ENCODE measurements at regions not wholly inside any gene's neighbourhood (a gene's known extent, or its start where the extent isn't known, plus 50 kb on each side); places are given as distances from the start of the nearest gene placed in this dataset.
A peak's percentile ranks its signal among the peaks of the same experiment; 100 is the strongest.
"Not testable (repeated sequence)": the region's sequence is repeated elsewhere in the genome, so short reads cannot be mapped to it uniquely, and the experiment has no call there.

DNA sequence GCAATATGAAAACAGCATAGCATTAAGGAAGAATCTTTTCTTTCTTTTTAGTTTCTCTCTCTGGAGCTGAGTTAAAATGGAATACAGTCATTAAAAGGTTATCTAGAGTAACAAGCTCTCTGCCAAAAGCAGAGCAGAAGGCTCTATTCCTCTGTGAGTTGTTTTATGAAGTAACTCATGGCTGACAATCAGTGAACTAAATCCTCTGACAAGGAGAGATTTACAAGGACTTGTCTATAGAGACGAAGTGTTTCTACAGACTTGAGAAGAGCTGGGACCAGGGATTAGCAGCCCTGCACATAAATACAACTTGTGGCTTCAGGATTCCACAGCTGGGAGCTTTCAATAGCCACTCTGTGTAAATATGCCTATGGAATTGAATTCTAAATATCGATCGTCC, 192.5 kb upstream of the RAG2 start:
- DNase-seq (ENCODE audit: low spot score), result no peak

DNA sequence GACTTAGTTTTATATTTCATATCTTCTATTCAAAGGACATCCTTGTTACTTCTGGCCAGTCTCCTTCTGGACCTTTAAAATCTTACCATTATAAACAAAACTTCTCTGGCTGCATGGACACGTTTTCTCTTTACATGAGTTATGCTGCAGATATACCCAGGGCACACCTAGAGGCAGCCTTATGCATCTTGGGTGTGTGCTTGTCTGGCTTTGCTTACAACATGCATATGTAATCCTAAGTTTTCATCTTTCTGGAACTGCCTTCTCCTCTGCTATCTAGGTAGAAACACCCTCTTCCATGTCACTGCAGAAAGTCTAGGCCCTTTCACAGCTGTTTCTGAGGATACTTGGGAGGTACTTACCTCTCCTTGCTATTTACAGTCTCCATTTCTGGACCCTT, 185.8 kb upstream of the RAG2 start:
- no peak for DNase-seq (ENCODE audit: low spot score)

GRCh38 chr11:36779791-36780190, 181.8 kb upstream of the RAG2 start:
- DNase-seq (ENCODE audit: low spot score), result no peak

GRCh38 chr11:36777311-36777710, 179.3 kb upstream of the RAG2 start:
- DNase-seq (ENCODE audit: low spot score), result no peak

DNA sequence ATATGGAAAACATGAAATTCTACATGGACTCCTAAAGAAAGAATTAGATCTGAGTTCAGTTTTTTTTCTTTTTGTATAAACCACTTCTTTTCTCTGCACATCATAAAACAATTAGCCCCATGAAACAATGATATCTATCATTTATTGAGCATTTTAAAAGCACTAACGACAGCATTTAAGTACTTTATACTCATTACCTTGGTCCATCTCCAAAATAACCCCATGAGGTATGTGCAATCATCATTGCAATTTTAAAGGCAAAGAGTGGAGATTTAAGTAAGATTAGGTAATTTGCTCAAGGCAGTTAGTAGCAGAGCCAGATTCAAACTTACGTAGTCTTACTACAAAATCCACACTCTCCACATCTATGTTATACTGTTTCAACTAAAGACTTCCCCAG, 177.7 kb upstream of the RAG2 start:
- no peak for DNase-seq (ENCODE audit: low spot score)

- DNase-seq (ENCODE audit: low spot score), result no peak
Measured at GRCh38 chr11:36775130-36775529, 177.1 kb upstream of the RAG2 start.

GRCh38 chr11:36774603-36775002, 176.6 kb upstream of the RAG2 start:
- DNase-seq (ENCODE audit: low spot score), result no peak

- DNase-seq (ENCODE audit: low spot score), result no peak
Measured at GRCh38 chr11:36763187-36763586, 165.2 kb upstream of the RAG2 start.

- no peak for DNase-seq (ENCODE audit: low spot score)
Measured at GRCh38 chr11:36757075-36757474, 159.0 kb upstream of the RAG2 start.

GRCh38 chr11:36753960-36754359, 155.9 kb upstream of the RAG2 start:
- no peak for DNase-seq (ENCODE audit: low spot score)

GRCh38 chr11:36751996-36752395, 154.0 kb upstream of the RAG2 start:
- no peak for DNase-seq (ENCODE audit: low spot score)

DNA sequence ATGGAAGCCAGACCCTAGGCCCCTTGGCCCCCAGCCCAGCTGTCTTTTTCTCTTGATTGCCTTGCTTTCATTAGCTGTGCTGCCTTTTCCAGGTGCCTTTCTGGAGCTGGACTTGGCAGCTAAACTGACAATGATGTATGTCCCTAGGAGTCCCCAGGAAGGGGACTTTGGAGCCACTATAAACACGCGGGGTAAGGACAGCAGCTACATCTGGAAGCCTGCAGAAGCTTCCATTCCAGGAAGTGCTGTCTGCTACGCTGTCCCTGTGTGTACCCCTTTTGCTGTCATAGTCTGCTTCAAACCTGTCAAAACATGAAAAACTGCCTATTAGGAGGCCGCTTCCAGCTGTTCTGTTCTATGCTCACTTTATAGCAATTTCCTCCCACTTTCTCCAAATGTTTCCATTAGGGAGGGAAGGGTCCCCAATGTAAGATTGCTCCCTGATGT, 153.3 kb upstream of the RAG2 start:
- DNase-seq (ENCODE audit: low spot score), result no peak

- no peak for DNase-seq (ENCODE audit: low spot score)
Measured at GRCh38 chr11:36750349-36750748, 152.3 kb upstream of the RAG2 start.

DNA sequence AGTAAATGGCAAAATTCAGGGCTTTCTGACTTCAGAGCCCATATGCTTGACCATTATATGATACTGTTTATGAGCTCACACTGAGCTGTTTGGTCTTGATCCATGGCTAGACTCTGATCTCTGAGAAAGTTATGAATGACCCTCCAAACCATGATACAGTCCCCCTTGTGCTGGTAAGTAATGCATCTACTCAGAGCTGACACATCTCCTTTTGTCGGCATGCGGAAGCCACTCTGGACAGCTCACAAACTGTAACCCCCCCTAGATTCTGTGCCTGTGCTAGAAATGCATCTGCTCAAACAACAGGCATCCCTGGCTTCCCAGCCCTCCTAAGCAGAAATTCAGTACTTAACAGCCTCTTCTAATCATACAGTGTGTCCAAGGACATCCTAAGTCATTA, 150.8 kb upstream of the RAG2 start:
- DNase-seq (ENCODE audit: low spot score), result no peak

DNA sequence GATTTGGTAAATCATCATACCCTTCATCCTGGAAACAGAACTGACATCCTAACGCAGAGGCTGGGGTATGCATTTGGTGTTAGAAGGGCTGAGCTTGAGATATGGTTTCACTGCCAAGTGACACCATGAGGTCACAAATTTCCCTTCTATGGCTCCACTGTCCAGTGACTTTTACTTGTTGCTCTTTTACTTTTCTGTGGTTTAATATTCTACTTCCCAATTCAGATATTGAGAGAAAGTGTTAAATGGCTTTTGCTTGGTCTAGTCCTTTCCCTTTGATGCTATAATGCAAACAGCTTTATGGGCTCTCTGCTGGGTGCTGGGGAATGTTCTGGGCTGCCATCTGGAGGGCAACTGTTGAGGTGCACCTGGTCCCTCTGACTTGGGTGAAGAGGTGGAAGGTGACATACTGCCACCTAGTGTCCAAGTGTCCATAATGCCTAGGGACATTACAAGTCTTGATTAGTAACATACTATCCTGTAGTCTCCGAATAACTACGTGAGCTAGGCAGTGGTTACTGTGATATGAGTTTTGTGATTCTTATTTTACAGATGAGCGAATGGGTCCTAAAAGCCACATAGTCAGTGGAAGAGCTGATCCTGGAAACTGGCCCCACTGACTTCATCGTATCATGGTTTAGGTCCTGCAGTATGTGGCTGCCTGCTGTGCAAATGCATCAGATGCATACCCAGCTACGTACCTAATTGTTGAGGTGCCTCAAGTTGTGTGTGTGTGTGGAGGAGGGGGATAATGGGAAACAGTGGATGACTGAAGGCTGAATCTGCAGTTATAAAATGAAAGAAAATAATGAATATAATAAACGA, 149.1 kb upstream of the RAG2 start:
- peak; percentile 84 for DNase-seq (ENCODE audit: low spot score)

- DNase-seq (ENCODE audit: low spot score), result peak; percentile 50
Measured at GRCh38 chr11:36744375-36745168, 146.5 kb upstream of the RAG2 start.

DNA sequence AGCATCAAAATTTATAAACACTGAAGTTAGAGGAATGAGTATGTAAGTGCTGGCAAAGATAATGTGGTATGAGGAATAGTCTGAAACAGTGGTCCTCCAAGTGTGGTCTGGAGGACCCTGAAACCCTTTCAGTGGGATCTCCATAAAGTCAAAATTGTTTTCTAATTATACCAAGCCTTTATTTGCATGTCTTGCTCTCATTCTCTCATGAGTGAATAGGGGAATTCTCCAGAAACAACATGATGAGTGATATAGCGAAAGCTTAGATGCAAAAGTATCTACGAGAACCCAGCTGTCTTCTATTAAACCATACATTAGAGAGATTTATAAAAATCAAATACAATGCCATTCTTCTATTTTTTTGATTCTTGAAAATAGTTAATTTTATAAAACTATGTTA, 145.0 kb upstream of the RAG2 start:
- DNase-seq (ENCODE audit: low spot score), result no peak

- no peak for DNase-seq (ENCODE audit: low spot score)
Measured at GRCh38 chr11:36741515-36741914, 143.5 kb upstream of the RAG2 start.

DNA sequence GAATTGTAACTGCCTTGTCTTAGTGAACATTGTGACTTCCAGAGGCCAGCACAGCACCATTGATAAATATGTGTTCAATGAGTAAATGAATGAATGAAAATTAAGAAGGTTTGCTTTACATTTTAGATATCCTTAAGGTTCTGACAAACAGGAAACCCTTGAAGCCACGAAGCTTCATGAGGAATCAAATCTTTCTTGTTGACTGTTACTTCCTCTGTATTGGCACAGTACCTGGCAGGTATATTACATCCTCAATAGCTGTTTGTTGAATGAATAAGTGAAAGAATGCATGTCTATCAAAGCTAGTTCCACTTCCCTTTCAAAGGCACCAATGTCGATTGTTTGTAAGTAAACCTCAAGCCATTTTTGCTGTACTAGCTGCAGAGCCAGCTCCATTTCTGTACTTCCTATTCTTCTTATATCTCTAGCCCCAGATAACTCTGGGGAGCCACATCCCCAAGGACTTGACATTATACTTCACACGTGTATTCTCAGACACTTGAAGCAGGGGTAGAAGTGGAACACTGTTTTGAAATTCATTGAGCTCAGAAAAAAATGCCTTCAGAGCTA, 140.3 kb upstream of the RAG2 start:
- no peak for DNase-seq (ENCODE audit: low spot score)

GRCh38 chr11:36736103-36736502, 138.1 kb upstream of the RAG2 start:
- no peak for DNase-seq (ENCODE audit: low spot score)

GRCh38 chr11:36733721-36734120, 135.7 kb upstream of the RAG2 start:
- DNase-seq (ENCODE audit: low spot score), result not testable (repeated sequence)

GRCh38 chr11:36730761-36731160, 132.7 kb upstream of the RAG2 start:
- DNase-seq (ENCODE audit: low spot score), result no peak

GRCh38 chr11:36729825-36730224, 131.8 kb upstream of the RAG2 start:
- no peak for DNase-seq (ENCODE audit: low spot score)
